ENCODE measurements at regions not wholly inside any gene's neighbourhood (a gene's known extent, or its start where the extent isn't known, plus 50 kb on each side); places are given as distances from the start of the nearest gene placed in this dataset.
"Not testable (repeated sequence)": the region's sequence is repeated elsewhere in the genome, so short reads cannot be mapped to it uniquely, and the experiment has no call there.

GRCh38 chr5:157994906-157995519 lies 136.1 kb upstream of the CLINT1 start:
- peak; percentile 51 for DNase-seq

- no peak for DNase-seq
Observed at GRCh38 chr5:157993986-157994691, 135.2 kb upstream of the CLINT1 start.

- DNase-seq = no peak
Observed at GRCh38 chr5:157993201-157993600, 134.3 kb upstream of the CLINT1 start.

GRCh38 chr5:157990583-157991181 lies 131.7 kb upstream of the CLINT1 start:
- no peak for DNase-seq

- DNase-seq = no peak
Observed at GRCh38 chr5:157989296-157989695, 130.4 kb upstream of the CLINT1 start.

- no peak for DNase-seq
Observed at GRCh38 chr5:157987259-157987658, 128.3 kb upstream of the CLINT1 start.

GRCh38 chr5:157986431-157986990 lies 127.6 kb upstream of the CLINT1 start:
- no peak for DNase-seq

GRCh38 chr5:157984611-157985010 lies 125.7 kb upstream of the CLINT1 start:
- no peak for DNase-seq

- DNase-seq = no peak
Observed at GRCh38 chr5:157983906-157984551, 125.1 kb upstream of the CLINT1 start.

- DNase-seq = no peak
Observed at GRCh38 chr5:157978061-157978460, 119.1 kb upstream of the CLINT1 start.

- no peak for DNase-seq
Observed at GRCh38 chr5:157976429-157976828, 117.5 kb upstream of the CLINT1 start.

- no peak for DNase-seq
Observed at GRCh38 chr5:157972579-157972978, 113.6 kb upstream of the CLINT1 start.

- no peak for DNase-seq
Observed at GRCh38 chr5:157971571-157972216, 112.7 kb upstream of the CLINT1 start.

GRCh38 chr5:157968570-157968969 lies 109.6 kb upstream of the CLINT1 start:
- not testable (repeated sequence) for DNase-seq

GRCh38 chr5:157965989-157966388 lies 107.0 kb upstream of the CLINT1 start:
- DNase-seq = no peak

GRCh38 chr5:157965040-157965678 lies 106.2 kb upstream of the CLINT1 start:
- no peak for DNase-seq

- DNase-seq = no peak
Observed at GRCh38 chr5:157963761-157964160, 104.8 kb upstream of the CLINT1 start.

- DNase-seq = no peak
Observed at GRCh38 chr5:157963244-157963643, 104.3 kb upstream of the CLINT1 start.

GRCh38 chr5:157962686-157963085 lies 103.7 kb upstream of the CLINT1 start:
- not testable (repeated sequence) for DNase-seq

- no peak for DNase-seq
Observed at GRCh38 chr5:157961896-157962590, 103.1 kb upstream of the CLINT1 start.

- DNase-seq = no peak
Observed at GRCh38 chr5:157961176-157961575, 102.2 kb upstream of the CLINT1 start.

- no peak for DNase-seq
Observed at GRCh38 chr5:157959370-157959769, 100.4 kb upstream of the CLINT1 start.
